BLaER1 (cell line): ENCODE measurements at regions not wholly inside any gene's neighbourhood (a gene's known extent, or its start where the extent isn't known, plus 50 kb on each side); places are given as distances from the start of the nearest gene placed in this dataset.

Experiments
- H3K27ac ChIP-seq: shearing (Covaris generic); formaldehyde crosslinking; 2 replicates; pipeline ENCODE4 v1.8.1; 2022
- H3K27me3 ChIP-seq: shearing (Covaris generic); formaldehyde crosslinking; 2 replicates; pipeline ENCODE4 v1.8.1; 2022
- H3K36me3 ChIP-seq: shearing (Covaris generic); formaldehyde crosslinking; 2 replicates; pipeline ENCODE4 v1.8.1; 2022
- H3K4me1 ChIP-seq: shearing (Covaris generic); formaldehyde crosslinking; 2 replicates; pipeline ENCODE4 v1.8.1; 2022
- H3K4me2 ChIP-seq: shearing (Covaris generic); formaldehyde crosslinking; 2 replicates; pipeline ENCODE4 v1.8.1; 2022
- H3K4me3 ChIP-seq: shearing (Covaris generic); formaldehyde crosslinking; 2 replicates; pipeline ENCODE4 v1.8.1; 2022
- H3K9ac ChIP-seq: shearing (Covaris generic); formaldehyde crosslinking; 2 replicates; pipeline ENCODE4 v1.8.1; 2022
- H3K9me3 ChIP-seq: shearing (Covaris generic); formaldehyde crosslinking; 2 replicates; pipeline ENCODE4 v1.8.1; 2022
- H4K20me1 ChIP-seq: shearing (Covaris generic); formaldehyde crosslinking; 2 replicates; pipeline ENCODE4 v1.8.1; 2022
- Cebpa-rat ChIP-seq: shearing (Covaris generic); IDR thresholded peaks from 2 replicates; pipeline ENCODE4 v1.8.1; 2022

- no peak overlapping the region for H3K27ac ChIP-seq
- H3K4me2 ChIP-seq = no peak overlapping the region
- no peaks in the 10 kb centered on the region for H3K27me3 ChIP-seq
- no peak overlapping the region for H3K4me3 ChIP-seq
- TF ChIP-seq Cebpa-rat = no peak
- H3K36me3 ChIP-seq = no peaks in the 10 kb centered on the region
- H4K20me1 ChIP-seq = no peaks in the 10 kb centered on the region
- peaks cover 15% of the 10 kb centered on the region for H3K9me3 ChIP-seq
- no peaks in the 10 kb centered on the region for H3K4me1 ChIP-seq
- H3K9ac ChIP-seq = no peak overlapping the region
Measured at GRCh38 chr2:52135235-52135634, 1103.3 kb upstream of the NRXN1 start.

GRCh38 chr2:52128081-52128480, 1096.1 kb upstream of the NRXN1 start:
- Histone ChIP-seq H3K36me3 (no peaks in the 10 kb centered on the region), H3K4me1 (no peaks in the 10 kb centered on the region), H3K27ac (no peak overlapping the region), H3K9me3 (peaks cover 20% of the 10 kb centered on the region), H3K4me3 (no peak overlapping the region), H3K9ac (no peak overlapping the region), H4K20me1 (no peaks in the 10 kb centered on the region), H3K4me2 (no peak overlapping the region), H3K27me3 (no peaks in the 10 kb centered on the region)
- TF ChIP-seq Cebpa-rat = no peak

- Histone ChIP-seq H3K27me3 (no peaks in the 10 kb centered on the region), H3K4me2 (no peak overlapping the region), H3K27ac (no peak overlapping the region), H3K4me3 (no peak overlapping the region), H3K9ac (no peak overlapping the region), H3K9me3 (peaks cover 20% of the 10 kb centered on the region), H3K4me1 (no peaks in the 10 kb centered on the region), H3K36me3 (no peaks in the 10 kb centered on the region), H4K20me1 (no peaks in the 10 kb centered on the region)
- TF ChIP-seq Cebpa-rat = no peak
Measured at GRCh38 chr2:52127527-52127926, 1095.6 kb upstream of the NRXN1 start.

GRCh38 chr2:52117299-52117698, 1085.4 kb upstream of the NRXN1 start:
- Histone ChIP-seq H3K4me2 (no peak overlapping the region), H3K36me3 (no peaks in the 10 kb centered on the region), H3K9me3 (no peaks in the 10 kb centered on the region), H3K27ac (no peak overlapping the region), H3K9ac (no peak overlapping the region), H3K4me1 (no peaks in the 10 kb centered on the region), H3K4me3 (no peak overlapping the region), H3K27me3 (no peaks in the 10 kb centered on the region), H4K20me1 (no peaks in the 10 kb centered on the region)
- TF ChIP-seq Cebpa-rat = no peak

- no peaks in the 10 kb centered on the region for H3K4me1 ChIP-seq
- no peaks in the 10 kb centered on the region for H4K20me1 ChIP-seq
- H3K4me2 ChIP-seq = no peak overlapping the region
- no peaks in the 10 kb centered on the region for H3K9me3 ChIP-seq
- TF ChIP-seq Cebpa-rat = no peak
- no peak overlapping the region for H3K9ac ChIP-seq
- no peak overlapping the region for H3K4me3 ChIP-seq
- H3K27ac ChIP-seq = no peak overlapping the region
- no peaks in the 10 kb centered on the region for H3K27me3 ChIP-seq
- H3K36me3 ChIP-seq = no peaks in the 10 kb centered on the region
Measured at GRCh38 chr2:52115750-52116149, 1083.8 kb upstream of the NRXN1 start.

- no peaks in the 10 kb centered on the region for H3K4me1 ChIP-seq
- no peaks in the 10 kb centered on the region for H3K27me3 ChIP-seq
- no peaks in the 10 kb centered on the region for H4K20me1 ChIP-seq
- H3K4me2 ChIP-seq = no peak overlapping the region
- H3K9me3 ChIP-seq = no peaks in the 10 kb centered on the region
- TF ChIP-seq Cebpa-rat = no peak
- no peaks in the 10 kb centered on the region for H3K36me3 ChIP-seq
- no peak overlapping the region for H3K9ac ChIP-seq
- no peak overlapping the region for H3K4me3 ChIP-seq
- H3K27ac ChIP-seq = no peak overlapping the region
Measured at GRCh38 chr2:52113338-52113737, 1081.4 kb upstream of the NRXN1 start.

GRCh38 chr2:52112141-52112540, 1080.2 kb upstream of the NRXN1 start:
- Histone ChIP-seq H3K27me3 (no peaks in the 10 kb centered on the region), H3K4me2 (no peak overlapping the region), H3K36me3 (no peaks in the 10 kb centered on the region), H3K4me3 (no peak overlapping the region), H3K4me1 (no peaks in the 10 kb centered on the region), H3K27ac (no peak overlapping the region), H3K9ac (no peak overlapping the region), H4K20me1 (no peaks in the 10 kb centered on the region), H3K9me3 (no peaks in the 10 kb centered on the region)
- no peak for TF ChIP-seq Cebpa-rat

- H3K27me3 ChIP-seq = no peaks in the 10 kb centered on the region
- H3K4me3 ChIP-seq = no peak overlapping the region
- no peak overlapping the region for H3K27ac ChIP-seq
- no peaks in the 10 kb centered on the region for H3K9me3 ChIP-seq
- H4K20me1 ChIP-seq = no peaks in the 10 kb centered on the region
- no peaks in the 10 kb centered on the region for H3K36me3 ChIP-seq
- TF ChIP-seq Cebpa-rat = no peak
- no peak overlapping the region for H3K4me2 ChIP-seq
- H3K9ac ChIP-seq = no peak overlapping the region
- no peaks in the 10 kb centered on the region for H3K4me1 ChIP-seq
Measured at GRCh38 chr2:52107124-52107523, 1075.2 kb upstream of the NRXN1 start.

- Histone ChIP-seq H3K9me3 (no peaks in the 10 kb centered on the region), H3K36me3 (no peaks in the 10 kb centered on the region), H3K27ac (no peak overlapping the region), H3K27me3 (no peaks in the 10 kb centered on the region), H3K4me3 (no peak overlapping the region), H3K9ac (no peak overlapping the region), H3K4me2 (no peak overlapping the region), H3K4me1 (no peaks in the 10 kb centered on the region), H4K20me1 (no peaks in the 10 kb centered on the region)
- no peak for TF ChIP-seq Cebpa-rat
Measured at GRCh38 chr2:52097071-52097470, 1065.1 kb upstream of the NRXN1 start.

- no peaks in the 10 kb centered on the region for H3K27me3 ChIP-seq
- H3K9ac ChIP-seq = no peak overlapping the region
- no peak overlapping the region for H3K4me3 ChIP-seq
- no peak overlapping the region for H3K4me2 ChIP-seq
- H3K27ac ChIP-seq = no peak overlapping the region
- TF ChIP-seq Cebpa-rat = no peak
- no peaks in the 10 kb centered on the region for H3K4me1 ChIP-seq
- H3K36me3 ChIP-seq = no peaks in the 10 kb centered on the region
- no peaks in the 10 kb centered on the region for H4K20me1 ChIP-seq
- H3K9me3 ChIP-seq = no peaks in the 10 kb centered on the region
Measured at GRCh38 chr2:52084759-52085158, 1052.8 kb upstream of the NRXN1 start.

- H3K36me3 ChIP-seq = no peaks in the 10 kb centered on the region
- H3K27ac ChIP-seq = no peak overlapping the region
- no peak for TF ChIP-seq Cebpa-rat
- H3K4me3 ChIP-seq = no peak overlapping the region
- H3K9ac ChIP-seq = no peak overlapping the region
- no peaks in the 10 kb centered on the region for H4K20me1 ChIP-seq
- no peaks in the 10 kb centered on the region for H3K4me1 ChIP-seq
- no peaks in the 10 kb centered on the region for H3K27me3 ChIP-seq
- no peak overlapping the region for H3K4me2 ChIP-seq
- no peaks in the 10 kb centered on the region for H3K9me3 ChIP-seq
Measured at GRCh38 chr2:52083214-52083613, 1051.3 kb upstream of the NRXN1 start.
